Activated naive CD8-positive, alpha-beta T cell treated with anti-CD3 and anti-CD28 coated beads, Interleukin-2, amount 50 U/mL, for 24 hours (primary cell): ENCODE measurements at regions not wholly inside any gene's neighbourhood (a gene's known extent, or its start where the extent isn't known, plus 50 kb on each side); places are given as distances from the start of the nearest gene placed in this dataset.
"Not testable (repeated sequence)": the region's sequence is repeated elsewhere in the genome, so short reads cannot be mapped to it uniquely, and the experiment has no call there.

Experiments
- ATAC-seq: fragments of 150-1000 bp; cut with Tn5 transposase; one replicate; pipeline ENCODE4 v1.10.0; 2021
- DNase-seq: peaks from one replicate; pipeline ENCODE4 v3.0.0; 2021
- H3K27ac Mint-ChIP-seq: one replicate; pipeline ENCODE4 v1.8.0; 2021; ENCODE audit warnings: mild to moderate bottlenecking, mixed read lengths
- H3K27me3 Mint-ChIP-seq: one replicate; pipeline ENCODE4 v1.8.0; 2021; ENCODE audit warnings: mixed read lengths
- H3K36me3 Mint-ChIP-seq: one replicate; pipeline ENCODE4 v1.8.0; 2021; ENCODE audit warnings: low read depth, mixed read lengths
- H3K4me1 Mint-ChIP-seq: one replicate; pipeline ENCODE4 v1.8.0; 2021; ENCODE audit warnings: mixed read lengths
- H3K4me3 Mint-ChIP-seq: one replicate; pipeline ENCODE4 v1.8.0; 2021; ENCODE audit warnings: mild to moderate bottlenecking, moderate library complexity, mixed read lengths
- H3K9me3 Mint-ChIP-seq: one replicate; pipeline ENCODE4 v1.8.0; 2021; ENCODE audit warnings: mixed read lengths

- Mint-ChIP-seq H3K27ac (no peak overlapping the region), H3K9me3 (peaks cover 10% of the 10 kb centered on the region), H3K36me3 (peaks cover 2% of the 10 kb centered on the region), H3K4me3 (no peak overlapping the region), H3K27me3 (peaks cover 8% of the 10 kb centered on the region), H3K4me1 (peaks cover 2% of the 10 kb centered on the region)
- ATAC-seq = no peak
- DNase-seq = no peak
Measured at GRCh38 chr17:37859451-37859850, 64.8 kb upstream of the TBC1D3K start.

GRCh38 chr17:37858391-37858790 is 65.8 kb upstream of the TBC1D3K start:
- not testable (repeated sequence) for H3K27ac Mint-ChIP-seq, H3K4me1 Mint-ChIP-seq, H3K36me3 Mint-ChIP-seq, ATAC-seq, DNase-seq, H3K4me3 Mint-ChIP-seq, H3K27me3 Mint-ChIP-seq
- H3K9me3 Mint-ChIP-seq = peaks cover 10% of the 10 kb centered on the region

GRCh38 chr17:37856245-37856644 is 68.0 kb upstream of the TBC1D3K start:
- Mint-ChIP-seq H3K27me3 (peaks cover 4% of the 10 kb centered on the region), H3K4me3 (no peak overlapping the region), H3K36me3 (peaks cover 2% of the 10 kb centered on the region), H3K4me1 (peaks cover 6% of the 10 kb centered on the region), H3K27ac (no peak overlapping the region), H3K9me3 (peaks cover 10% of the 10 kb centered on the region)
- ATAC-seq = no peak
- DNase-seq = no peak

- no peak for ATAC-seq
- DNase-seq = no peak
- H3K4me3 Mint-ChIP-seq = peak overlapping the region; percentile 8
- no peak overlapping the region for H3K27ac Mint-ChIP-seq
- no peaks in the 10 kb centered on the region for H3K9me3 Mint-ChIP-seq
- H3K4me1 Mint-ChIP-seq = peaks cover 36% of the 10 kb centered on the region
- peaks cover 12% of the 10 kb centered on the region for H3K27me3 Mint-ChIP-seq
- H3K36me3 Mint-ChIP-seq = no peaks in the 10 kb centered on the region
Measured at GRCh38 chr17:37849617-37849972, 74.6 kb upstream of the TBC1D3K start.

- Mint-ChIP-seq H3K9me3 (no peaks in the 10 kb centered on the region), H3K27ac (peak overlapping the region; percentile 68), H3K4me3 (peak overlapping the region; percentile 8), H3K36me3 (no peaks in the 10 kb centered on the region), H3K4me1 (peaks cover 33% of the 10 kb centered on the region), H3K27me3 (peaks cover 12% of the 10 kb centered on the region)
- no peak for DNase-seq
- peak; percentile 72 for ATAC-seq
Measured at GRCh38 chr17:37848690-37849616, 75.3 kb upstream of the TBC1D3K start.

GRCh38 chr17:37847811-37848331 is 76.3 kb upstream of the TBC1D3K start:
- no peak for DNase-seq
- H3K4me3 Mint-ChIP-seq = no peak overlapping the region
- H3K4me1 Mint-ChIP-seq = peaks cover 32% of the 10 kb centered on the region
- peak overlapping the region; percentile 15 for H3K27ac Mint-ChIP-seq
- no peaks in the 10 kb centered on the region for H3K36me3 Mint-ChIP-seq
- peaks cover 12% of the 10 kb centered on the region for H3K27me3 Mint-ChIP-seq
- H3K9me3 Mint-ChIP-seq = no peaks in the 10 kb centered on the region
- ATAC-seq = peak; percentile 57

GRCh38 chr17:37847102-37847501 is 77.1 kb upstream of the TBC1D3K start:
- no peak overlapping the region for H3K4me3 Mint-ChIP-seq
- H3K36me3 Mint-ChIP-seq = no peaks in the 10 kb centered on the region
- H3K4me1 Mint-ChIP-seq = peaks cover 32% of the 10 kb centered on the region
- no peak for DNase-seq
- no peaks in the 10 kb centered on the region for H3K9me3 Mint-ChIP-seq
- H3K27ac Mint-ChIP-seq = no peak overlapping the region
- ATAC-seq = no peak
- peaks cover 12% of the 10 kb centered on the region for H3K27me3 Mint-ChIP-seq

GRCh38 chr17:37844977-37845293 is 79.3 kb upstream of the TBC1D3K start:
- ATAC-seq (no peak), DNase-seq (no peak)
- Mint-ChIP-seq H3K9me3 (no peaks in the 10 kb centered on the region), H3K4me1 (peaks cover 30% of the 10 kb centered on the region), H3K36me3 (no peaks in the 10 kb centered on the region), H3K27ac (no peak overlapping the region), H3K27me3 (peaks cover 8% of the 10 kb centered on the region), H3K4me3 (no peak overlapping the region)

- Mint-ChIP-seq H3K9me3 (no peaks in the 10 kb centered on the region), H3K27me3 (peaks cover 4% of the 10 kb centered on the region), H3K4me3 (peak overlapping the region; percentile 19), H3K4me1 (peaks cover 25% of the 10 kb centered on the region), H3K27ac (no peak overlapping the region), H3K36me3 (no peaks in the 10 kb centered on the region)
- ATAC-seq = peak; percentile 71
- peak; percentile 76 for DNase-seq
Measured at GRCh38 chr17:37844158-37844976, 79.8 kb upstream of the TBC1D3K start.

GRCh38 chr17:37842401-37842800 is 81.8 kb upstream of the TBC1D3K start:
- Mint-ChIP-seq H3K27ac (no peak overlapping the region), H3K27me3 (peaks cover 8% of the 10 kb centered on the region), H3K36me3 (no peaks in the 10 kb centered on the region), H3K4me3 (no peak overlapping the region), H3K9me3 (no peaks in the 10 kb centered on the region), H3K4me1 (peaks cover 7% of the 10 kb centered on the region)
- ATAC-seq = no peak
- no peak for DNase-seq

GRCh38 chr17:37841232-37841631 is 83.0 kb upstream of the TBC1D3K start:
- Mint-ChIP-seq H3K27ac (no peak overlapping the region), H3K4me3 (no peak overlapping the region), H3K9me3 (no peaks in the 10 kb centered on the region), H3K4me1 (peaks cover 4% of the 10 kb centered on the region), H3K36me3 (no peaks in the 10 kb centered on the region), H3K27me3 (peaks cover 11% of the 10 kb centered on the region)
- DNase-seq (no peak), ATAC-seq (no peak)

- H3K27ac Mint-ChIP-seq = no peak overlapping the region
- no peaks in the 10 kb centered on the region for H3K9me3 Mint-ChIP-seq
- ATAC-seq = no peak
Measured at GRCh38 chr17:37840576-37840975, 83.6 kb upstream of the TBC1D3K start.

GRCh38 chr17:37839196-37839978 is 84.8 kb upstream of the TBC1D3K start:
- H3K27ac Mint-ChIP-seq = no peak overlapping the region
- H3K9me3 Mint-ChIP-seq = no peaks in the 10 kb centered on the region

More at GRCh38 chr17:37840576-37840975, 83.6 kb upstream of the TBC1D3K start:
- Mint-ChIP-seq H3K27me3 (peaks cover 11% of the 10 kb centered on the region), H3K4me1 (peaks cover 4% of the 10 kb centered on the region), H3K36me3 (no peaks in the 10 kb centered on the region), H3K4me3 (no peak overlapping the region)
- no peak for DNase-seq

GRCh38 chr17:37838276-37838675 is 85.9 kb upstream of the TBC1D3K start:
- DNase-seq (no peak), ATAC-seq (no peak)
- Mint-ChIP-seq H3K9me3 (no peaks in the 10 kb centered on the region), H3K36me3 (no peaks in the 10 kb centered on the region), H3K4me1 (peaks cover 7% of the 10 kb centered on the region), H3K4me3 (no peak overlapping the region), H3K27ac (no peak overlapping the region), H3K27me3 (peaks cover 9% of the 10 kb centered on the region)

More at GRCh38 chr17:37839196-37839978, 84.8 kb upstream of the TBC1D3K start:
- DNase-seq (no peak), ATAC-seq (no peak)
- H3K4me3 Mint-ChIP-seq = no peak overlapping the region
- peaks cover 9% of the 10 kb centered on the region for H3K27me3 Mint-ChIP-seq
- H3K4me1 Mint-ChIP-seq = peaks cover 3% of the 10 kb centered on the region
- H3K36me3 Mint-ChIP-seq = no peaks in the 10 kb centered on the region
